Bronchial epithelial cell (primary cell): ENCODE measurements at regions not wholly inside any gene's neighbourhood (a gene's known extent, or its start where the extent isn't known, plus 50 kb on each side); places are given as distances from the start of the nearest gene placed in this dataset.

Experiments
- DNase-seq: peaks from one replicate; pipeline ENCODE4 v3.0.0-alpha.2; 2010; ENCODE audit warnings: low read depth
- FAIRE-seq: peaks from 2 replicates; lab custom pipeline; 2011; peaks lifted over from hg19 to GRCh38; lab: Jason Lieb, UNC
- H3K27me3 ChIP-seq: 2 replicates; pipeline ENCODE4 v1.5.1; 2011; ENCODE audit warnings: low read length; ENCODE audit not compliant: control insufficient read depth, insufficient read depth
- H3K36me3 ChIP-seq: 2 replicates; pipeline ENCODE4 v1.5.1; 2011; ENCODE audit warnings: low read length; ENCODE audit not compliant: control insufficient read depth, insufficient read depth
- H3K4me3 ChIP-seq: 2 replicates; pipeline ENCODE4 v1.5.1; 2011; ENCODE audit warnings: mild to moderate bottlenecking, low read depth, low read length, control low read depth
- CTCF ChIP-seq: IDR thresholded peaks from 2 replicates; pipeline ENCODE4 v1.5.1; 2011; ENCODE audit warnings: mild to moderate bottlenecking, moderate library complexity, low read length, control low read depth, inconsistent platforms; ENCODE audit not compliant: insufficient read depth, severe bottlenecking

GRCh38 chr6:130574146-130574545 lies 208.3 kb downstream of the TMEM200A start:
- Histone ChIP-seq H3K4me3 (no peak overlapping the region), H3K27me3 (no peaks in the 10 kb centered on the region), H3K36me3 (no peaks in the 10 kb centered on the region)
- no peak for TF ChIP-seq CTCF
- FAIRE-seq (no peak), DNase-seq (no peak)

GRCh38 chr6:130575557-130575956 lies 209.7 kb downstream of the TMEM200A start:
- Histone ChIP-seq H3K36me3 (no peaks in the 10 kb centered on the region), H3K27me3 (no peaks in the 10 kb centered on the region), H3K4me3 (no peak overlapping the region)
- no peak for TF ChIP-seq CTCF
- FAIRE-seq, result no peak
- no peak for DNase-seq

GRCh38 chr6:130575971-130576370 lies 210.2 kb downstream of the TMEM200A start:
- no peak for TF ChIP-seq CTCF
- DNase-seq (no peak), FAIRE-seq (no peak)
- H3K36me3 ChIP-seq, result no peaks in the 10 kb centered on the region
- H3K4me3 ChIP-seq, result no peak overlapping the region
- no peaks in the 10 kb centered on the region for H3K27me3 ChIP-seq

GRCh38 chr6:130577178-130577919 lies 211.5 kb downstream of the TMEM200A start:
- no peaks in the 10 kb centered on the region for H3K27me3 ChIP-seq
- no peak overlapping the region for H3K4me3 ChIP-seq
- FAIRE-seq (no peak), DNase-seq (no peak)
- H3K36me3 ChIP-seq, result no peaks in the 10 kb centered on the region
- TF ChIP-seq CTCF, result no peak

- DNase-seq (no peak), FAIRE-seq (no peak)
- no peak for TF ChIP-seq CTCF
- no peak overlapping the region for H3K4me3 ChIP-seq
- no peaks in the 10 kb centered on the region for H3K27me3 ChIP-seq
- H3K36me3 ChIP-seq, result no peaks in the 10 kb centered on the region
These were observed 212.9 kb downstream of the TMEM200A start for GRCh38 chr6:130578713-130579112.

- no peak for TF ChIP-seq CTCF
- no peaks in the 10 kb centered on the region for H3K27me3 ChIP-seq
- DNase-seq (no peak), FAIRE-seq (no peak)
- no peaks in the 10 kb centered on the region for H3K36me3 ChIP-seq
- H3K4me3 ChIP-seq, result no peak overlapping the region
These were observed 217.5 kb downstream of the TMEM200A start for GRCh38 chr6:130583268-130583667.
